KMS-11 (cell line): ENCODE measurements at regions not wholly inside any gene's neighbourhood (a gene's known extent, or its start where the extent isn't known, plus 50 kb on each side); places are given as distances from the start of the nearest gene placed in this dataset.
"Not testable (repeated sequence)": the region's sequence is repeated elsewhere in the genome, so short reads cannot be mapped to it uniquely, and the experiment has no call there.

Experiments used
- H2AFZ ChIP-seq: fragments of 200-600 bp; sonication (generic); 2 replicates; pipeline ENCODE4 v1.6.1; 2016; ENCODE audit warnings: antibody characterized with exemption, mixed run types, low read depth
- H3K27ac ChIP-seq: fragments of 200-600 bp; sonication (generic); 2 replicates; pipeline ENCODE4 v1.6.1; 2016; ENCODE audit warnings: mild to moderate bottlenecking, mixed run types
- H3K27me3 ChIP-seq: fragments of 200-600 bp; sonication (generic); 2 replicates; pipeline ENCODE4 v1.6.1; 2017; ENCODE audit warnings: mild to moderate bottlenecking, low read depth, mixed run types, moderate library complexity; ENCODE audit not compliant: insufficient read depth
- H3K36me3 ChIP-seq: fragments of 200-600 bp; sonication (generic); 2 replicates; pipeline ENCODE4 v1.6.1; 2017; ENCODE audit warnings: mild to moderate bottlenecking, mixed run types; ENCODE audit not compliant: insufficient read depth
- H3K4me1 ChIP-seq: fragments of 200-600 bp; sonication (generic); 2 replicates; pipeline ENCODE4 v1.6.1; 2016; ENCODE audit warnings: mild to moderate bottlenecking, low read depth, mixed run types; ENCODE audit not compliant: poor library complexity, severe bottlenecking
- H3K4me2 ChIP-seq: fragments of 200-600 bp; sonication (generic); 2 replicates; pipeline ENCODE4 v1.7.0; 2016; ENCODE audit warnings: mild to moderate bottlenecking, mixed run types
- H3K4me3 ChIP-seq: fragments of 200-600 bp; sonication (generic); IDR thresholded peaks from 2 replicates; pipeline ENCODE4 v1.6.1; 2017; ENCODE audit warnings: low read depth, low read length, mixed read lengths; ENCODE audit not compliant: insufficient read depth
- H3K79me2 ChIP-seq: fragments of 200-600 bp; sonication (generic); 2 replicates; pipeline ENCODE4 v1.6.1; 2016; ENCODE audit warnings: low read depth, mixed run types; ENCODE audit not compliant: insufficient read depth
- H3K9ac ChIP-seq: fragments of 200-600 bp; sonication (generic); 2 replicates; pipeline ENCODE4 v1.6.1; 2016; ENCODE audit warnings: mild to moderate bottlenecking, mixed run types
- H4K20me1 ChIP-seq: fragments of 200-600 bp; sonication (generic); 2 replicates; pipeline ENCODE4 v1.6.1; 2016; ENCODE audit warnings: mild to moderate bottlenecking, mixed run types; ENCODE audit not compliant: insufficient read depth
- TF ChIP-seq, protein P1 (sequence below): fragments of 200-600 bp; sonication (generic); conservative IDR thresholded peaks from 2 replicates; pipeline ENCODE4 v1.6.1; 2017; ENCODE audit warnings: low read depth, mild to moderate bottlenecking, antibody characterized with exemption, low read length, moderate library complexity, mixed read lengths

DNA sequence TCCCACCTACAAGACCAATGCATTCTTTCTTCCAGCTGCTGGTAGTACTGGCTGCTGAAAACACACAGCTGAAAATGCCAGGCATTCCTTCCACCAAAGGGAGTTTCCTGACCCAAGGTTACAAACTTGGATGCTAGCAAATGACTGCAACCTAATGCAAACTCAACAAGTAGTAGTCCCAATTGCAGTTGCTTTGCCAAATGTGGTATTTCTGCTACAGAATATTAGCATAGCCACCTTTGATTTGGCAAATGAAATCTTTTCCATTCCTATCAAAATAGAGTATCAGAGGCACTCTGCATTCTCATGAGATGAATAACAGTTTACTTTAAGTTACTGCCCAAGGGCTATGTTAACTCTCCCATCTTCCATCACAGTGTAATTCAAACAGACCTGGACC is 172.0 kb upstream of the ARHGAP42 start:
- H4K20me1 ChIP-seq = no peaks in the 10 kb centered on the region
- TF ChIP-seq, protein P1, sequence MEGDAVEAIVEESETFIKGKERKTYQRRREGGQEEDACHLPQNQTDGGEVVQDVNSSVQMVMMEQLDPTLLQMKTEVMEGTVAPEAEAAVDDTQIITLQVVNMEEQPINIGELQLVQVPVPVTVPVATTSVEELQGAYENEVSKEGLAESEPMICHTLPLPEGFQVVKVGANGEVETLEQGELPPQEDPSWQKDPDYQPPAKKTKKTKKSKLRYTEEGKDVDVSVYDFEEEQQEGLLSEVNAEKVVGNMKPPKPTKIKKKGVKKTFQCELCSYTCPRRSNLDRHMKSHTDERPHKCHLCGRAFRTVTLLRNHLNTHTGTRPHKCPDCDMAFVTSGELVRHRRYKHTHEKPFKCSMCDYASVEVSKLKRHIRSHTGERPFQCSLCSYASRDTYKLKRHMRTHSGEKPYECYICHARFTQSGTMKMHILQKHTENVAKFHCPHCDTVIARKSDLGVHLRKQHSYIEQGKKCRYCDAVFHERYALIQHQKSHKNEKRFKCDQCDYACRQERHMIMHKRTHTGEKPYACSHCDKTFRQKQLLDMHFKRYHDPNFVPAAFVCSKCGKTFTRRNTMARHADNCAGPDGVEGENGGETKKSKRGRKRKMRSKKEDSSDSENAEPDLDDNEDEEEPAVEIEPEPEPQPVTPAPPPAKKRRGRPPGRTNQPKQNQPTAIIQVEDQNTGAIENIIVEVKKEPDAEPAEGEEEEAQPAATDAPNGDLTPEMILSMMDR = no peak
- no peak overlapping the region for H2AFZ ChIP-seq
- no peaks in the 10 kb centered on the region for H3K4me1 ChIP-seq
- H3K9ac ChIP-seq = no peak overlapping the region
- no peak overlapping the region for H3K4me2 ChIP-seq
- no peaks in the 10 kb centered on the region for H3K27me3 ChIP-seq
- no peak overlapping the region for H3K4me3 ChIP-seq
- H3K27ac ChIP-seq = no peak overlapping the region
- no peaks in the 10 kb centered on the region for H3K79me2 ChIP-seq
- H3K36me3 ChIP-seq = no peaks in the 10 kb centered on the region

DNA sequence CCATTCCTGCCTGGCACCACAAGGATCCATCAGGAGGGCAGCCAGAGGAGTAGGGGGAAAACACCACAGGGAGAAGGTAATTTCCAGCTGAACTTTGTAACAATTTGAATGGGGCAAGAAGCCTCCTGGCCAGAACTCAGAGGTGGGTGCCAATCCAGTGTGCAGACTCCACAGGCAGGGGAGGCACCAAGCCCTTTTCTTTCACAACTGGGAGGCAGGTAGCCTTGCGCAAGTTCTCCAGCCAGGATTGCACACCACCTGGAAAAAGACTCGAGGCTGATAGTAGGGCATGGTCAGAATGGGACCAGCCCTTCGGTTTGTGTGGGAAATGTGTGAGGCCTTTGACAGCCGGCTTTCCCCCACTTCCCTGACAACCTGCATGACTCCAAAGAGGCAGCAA is 161.9 kb upstream of the ARHGAP42 start:
- Histone ChIP-seq H3K9ac (no peak overlapping the region), H4K20me1 (no peaks in the 10 kb centered on the region), H3K4me3 (no peak overlapping the region), H3K27me3 (no peaks in the 10 kb centered on the region), H3K4me1 (no peaks in the 10 kb centered on the region), H3K36me3 (no peaks in the 10 kb centered on the region), H3K79me2 (no peaks in the 10 kb centered on the region), H3K4me2 (no peak overlapping the region), H3K27ac (no peak overlapping the region), H2AFZ (no peak overlapping the region)
- TF ChIP-seq, protein P1 = no peak

DNA sequence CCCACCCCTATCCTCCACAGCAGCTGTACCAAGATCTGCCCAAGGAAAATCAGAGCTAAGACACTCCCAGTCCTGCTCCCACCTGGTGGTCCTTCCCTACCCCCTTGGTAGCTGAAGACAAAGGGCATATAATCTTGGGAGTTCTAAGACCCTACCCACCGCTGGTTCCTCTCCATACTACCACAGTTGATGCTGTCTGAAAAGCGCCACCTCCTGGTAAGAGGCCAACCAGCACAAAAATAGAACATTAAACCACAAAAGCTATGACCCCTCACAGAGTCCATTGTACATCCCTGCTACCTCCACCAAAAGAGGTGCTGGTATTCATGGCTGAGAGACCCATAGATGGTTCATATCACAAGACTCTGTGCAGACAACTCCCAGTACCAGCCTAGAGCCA is 161.5 kb upstream of the ARHGAP42 start:
- Histone ChIP-seq H3K9ac (no peak overlapping the region), H3K36me3 (no peaks in the 10 kb centered on the region), H4K20me1 (no peaks in the 10 kb centered on the region), H3K27me3 (no peaks in the 10 kb centered on the region), H3K4me1 (no peaks in the 10 kb centered on the region), H3K4me2 (no peak overlapping the region), H3K4me3 (no peak overlapping the region), H2AFZ (no peak overlapping the region), H3K27ac (no peak overlapping the region), H3K79me2 (no peaks in the 10 kb centered on the region)
- TF ChIP-seq, protein P1 = peak; percentile 39; the same call in 1 of the 2 replicates

- Histone ChIP-seq H4K20me1 (no peaks in the 10 kb centered on the region), H3K27ac (no peak overlapping the region), H3K4me1 (no peaks in the 10 kb centered on the region), H3K4me2 (no peak overlapping the region), H3K9ac (no peak overlapping the region), H2AFZ (no peak overlapping the region), H3K27me3 (no peaks in the 10 kb centered on the region), H3K4me3 (no peak overlapping the region), H3K79me2 (no peaks in the 10 kb centered on the region), H3K36me3 (no peaks in the 10 kb centered on the region)
- TF ChIP-seq, protein P1 = no peak
Observed at GRCh38 chr11:100528872-100529416, 158.1 kb upstream of the ARHGAP42 start.

- H3K4me2 ChIP-seq, H4K20me1 ChIP-seq, H3K4me3 ChIP-seq, H3K79me2 ChIP-seq, H3K4me1 ChIP-seq, H3K27me3 ChIP-seq, H2AFZ ChIP-seq, H3K9ac ChIP-seq, H3K27ac ChIP-seq, H3K36me3 ChIP-seq: not testable (repeated sequence)
Observed at GRCh38 chr11:100531290-100531689, 155.8 kb upstream of the ARHGAP42 start.
